Astrocyte of the cerebellum (primary cell): ENCODE measurements at regions not wholly inside any gene's neighbourhood (a gene's known extent, or its start where the extent isn't known, plus 50 kb on each side); places are given as distances from the start of the nearest gene placed in this dataset.

Experiments
- DNase-seq: peaks from one replicate; pipeline ENCODE4 v3.0.0-alpha.2; 2011; ENCODE audit warnings: low read depth
- H3K4me3 ChIP-seq: 2 replicates; pipeline ENCODE4 v1.5.1; 2011; ENCODE audit warnings: mild to moderate bottlenecking, low read depth, low read length, moderate library complexity
- CTCF ChIP-seq: IDR thresholded peaks from 2 replicates; pipeline ENCODE4 v1.5.1; 2012; ENCODE audit warnings: low read length, low read depth, moderate library complexity, mild to moderate bottlenecking; ENCODE audit errors: missing control alignments
- in situ Hi-C: cut with HindIII; loops from 2 replicates; pipeline ENCODE4 v1.10.0; 2017; ENCODE audit warnings: low sequenced_read_pairs

GRCh38 chr20:11976966-11977365 lies 59.3 kb downstream of the BTBD3 start:
- no peak for TF ChIP-seq CTCF
- H3K4me3 ChIP-seq = no peak overlapping the region
- in situ Hi-C loops = no loop called here
- no peak for DNase-seq

- no peak for TF ChIP-seq CTCF
- no peak overlapping the region for H3K4me3 ChIP-seq
- DNase-seq = no peak
- in situ Hi-C loops = no loop called here
These were observed 60.8 kb downstream of the BTBD3 start for GRCh38 chr20:11978496-11978895.

DNA sequence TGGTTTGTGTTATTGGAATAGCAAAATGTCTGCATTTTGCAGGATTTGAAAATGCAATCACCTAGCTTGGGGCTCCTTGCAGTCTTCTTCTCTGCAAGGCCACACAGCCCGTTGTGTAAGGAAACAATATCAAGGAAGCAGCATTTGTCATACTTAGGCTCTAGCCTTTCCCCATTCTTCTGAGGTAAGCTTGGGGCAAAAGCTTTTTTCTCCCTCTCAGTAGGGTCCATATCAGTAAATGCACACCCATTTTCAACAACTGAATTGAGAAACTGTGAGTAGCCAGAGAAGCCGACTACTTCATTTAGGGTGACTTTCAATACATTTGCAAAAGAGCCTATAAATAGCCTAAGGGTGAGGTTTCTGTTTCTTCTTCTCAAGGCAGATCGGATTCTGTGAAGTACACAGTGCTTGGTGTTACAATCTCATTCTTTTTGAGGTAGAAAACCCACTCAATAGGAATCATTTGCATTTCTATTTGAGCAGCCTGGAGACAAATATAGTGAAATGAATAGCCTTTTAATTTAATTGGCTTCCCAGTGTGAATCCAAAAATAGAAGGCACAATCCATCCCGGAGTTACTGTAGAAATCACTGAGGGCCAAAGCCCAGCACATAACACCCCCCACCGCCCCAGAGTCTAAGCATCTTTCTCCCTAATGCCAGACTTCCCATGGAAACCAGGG lies 61.8 kb downstream of the BTBD3 start:
- TF ChIP-seq CTCF = no peak
- no peak for DNase-seq
- in situ Hi-C loops = no loop called here
- H3K4me3 ChIP-seq = no peak overlapping the region

DNA sequence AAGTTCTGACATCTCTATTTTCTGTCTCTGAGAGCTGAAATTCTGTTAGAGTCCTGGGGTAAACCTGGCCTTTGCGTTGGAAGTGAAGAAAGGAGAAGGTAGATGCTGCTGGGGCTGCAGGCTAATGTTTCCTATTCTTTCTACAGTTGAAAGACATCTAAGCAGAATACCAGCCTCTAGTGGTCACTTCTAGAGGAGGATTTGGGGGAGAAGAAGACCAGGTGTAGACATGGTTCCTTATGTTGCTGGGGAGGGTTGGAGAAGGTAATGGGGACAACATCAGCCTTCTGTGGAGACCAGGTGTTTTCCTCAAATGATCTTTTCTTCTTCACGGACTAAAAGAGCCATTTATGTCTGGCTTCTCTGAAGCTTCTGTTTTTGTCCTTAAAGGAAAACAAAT lies 62.6 kb downstream of the BTBD3 start:
- DNase-seq = no peak
- H3K4me3 ChIP-seq = no peak overlapping the region
- TF ChIP-seq CTCF = no peak
- in situ Hi-C loops = no loop called here

GRCh38 chr20:11981366-11981947 lies 63.8 kb downstream of the BTBD3 start:
- H3K4me3 ChIP-seq = no peak overlapping the region
- no peak for DNase-seq
- in situ Hi-C loops = no loop called here
- no peak for TF ChIP-seq CTCF

- DNase-seq = no peak
- no peak for TF ChIP-seq CTCF
- H3K4me3 ChIP-seq = no peak overlapping the region
- in situ Hi-C loops = no loop called here
These were observed 64.7 kb downstream of the BTBD3 start for GRCh38 chr20:11982289-11982954.
